ENCODE measurements at regions not wholly inside any gene's neighbourhood (a gene's known extent, or its start where the extent isn't known, plus 50 kb on each side); places are given as distances from the start of the nearest gene placed in this dataset.
"Not testable (repeated sequence)": the region's sequence is repeated elsewhere in the genome, so short reads cannot be mapped to it uniquely, and the experiment has no call there.

DNA sequence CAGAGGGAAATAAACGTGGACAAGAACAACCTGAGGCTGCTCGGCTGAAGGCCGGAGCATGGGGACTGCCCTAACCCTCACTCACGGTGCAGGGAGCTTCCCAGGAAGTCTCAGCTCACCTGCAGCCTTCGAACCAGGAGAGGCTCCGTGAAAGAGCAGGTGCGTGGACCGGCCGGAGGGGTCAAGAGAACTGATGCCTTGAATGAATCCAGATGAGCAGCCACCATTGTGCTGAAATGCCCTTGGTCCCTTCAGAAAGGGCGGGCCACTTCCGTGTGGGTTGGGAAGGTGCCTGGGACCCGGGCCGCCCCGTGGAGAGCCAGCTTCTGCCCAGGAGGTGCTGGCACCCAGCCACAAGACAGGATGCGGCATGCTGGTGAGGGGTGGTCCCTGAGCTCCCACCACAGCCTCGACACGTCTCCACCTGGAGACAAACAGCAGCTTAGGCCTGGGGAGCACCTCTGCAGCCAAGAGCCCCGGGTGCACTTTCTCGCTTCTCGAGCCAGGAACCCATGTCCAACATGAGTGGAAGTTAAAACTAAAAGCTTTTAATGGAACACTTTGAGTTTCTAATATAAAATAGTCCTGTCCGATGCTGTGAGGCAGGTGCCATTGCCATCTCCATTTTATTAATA is 83.5 kb downstream of the TTLL2 start:
- no peak for DNase-seq

DNA sequence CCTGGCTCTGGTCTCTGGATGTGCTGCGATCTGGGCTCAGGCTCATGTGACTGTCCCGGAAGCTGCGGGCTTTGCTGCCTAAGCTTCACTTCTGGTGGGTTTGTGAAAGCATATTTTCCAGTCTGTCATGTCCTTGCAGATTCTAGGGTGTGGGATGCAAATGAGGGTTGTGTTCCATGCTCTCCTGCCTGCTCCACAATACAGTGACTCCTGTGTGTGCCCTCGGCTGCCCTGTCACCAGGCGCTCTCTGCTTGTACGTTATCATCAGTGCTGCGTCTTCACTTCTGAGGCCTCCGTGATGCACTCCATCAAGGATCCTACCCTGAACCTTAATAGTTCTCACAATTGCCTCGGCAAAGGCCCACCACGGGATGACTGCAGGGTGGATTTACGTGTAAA is 84.2 kb downstream of the TTLL2 start:
- no peak for DNase-seq

DNA sequence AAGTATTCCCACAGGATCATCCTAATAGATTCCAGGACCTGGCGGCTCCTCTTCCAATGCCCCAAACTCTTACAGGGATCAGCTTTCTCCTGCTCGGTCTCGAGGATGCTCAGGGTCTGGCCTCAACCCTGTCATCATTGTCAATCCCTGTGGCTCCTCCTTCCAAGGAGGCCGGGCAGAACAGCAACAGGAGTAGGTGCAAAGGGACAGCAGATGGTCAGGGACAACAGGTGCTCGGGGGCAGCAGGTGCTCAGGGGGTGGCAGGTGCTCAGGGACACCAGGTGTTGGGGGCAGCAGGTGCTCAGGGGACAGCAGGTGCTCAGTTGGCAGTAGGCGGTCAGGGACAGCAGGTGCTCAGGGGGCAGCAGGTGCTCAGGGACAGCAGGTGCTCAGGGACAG is 84.8 kb downstream of the TTLL2 start:
- DNase-seq: no peak

DNA sequence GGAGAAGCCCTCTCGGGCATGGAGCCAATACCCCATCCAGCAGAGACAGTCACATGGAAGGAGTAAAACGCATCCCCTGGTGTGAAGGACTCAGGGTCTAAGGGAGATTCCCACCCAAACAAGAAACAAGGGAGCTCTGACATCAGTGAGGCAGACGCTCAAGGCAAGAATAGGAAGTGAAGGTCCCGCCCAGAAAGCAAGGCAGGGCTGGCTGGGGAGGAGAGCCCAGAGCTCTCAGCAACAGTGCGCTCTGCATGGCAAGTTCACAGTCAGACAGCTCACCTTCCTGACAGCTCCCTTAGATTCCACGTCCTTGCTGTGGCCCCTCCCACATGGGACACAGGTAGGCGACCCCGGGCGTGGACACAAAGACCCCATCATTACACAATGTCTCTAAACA is 85.6 kb downstream of the TTLL2 start:
- DNase-seq: no peak

DNA sequence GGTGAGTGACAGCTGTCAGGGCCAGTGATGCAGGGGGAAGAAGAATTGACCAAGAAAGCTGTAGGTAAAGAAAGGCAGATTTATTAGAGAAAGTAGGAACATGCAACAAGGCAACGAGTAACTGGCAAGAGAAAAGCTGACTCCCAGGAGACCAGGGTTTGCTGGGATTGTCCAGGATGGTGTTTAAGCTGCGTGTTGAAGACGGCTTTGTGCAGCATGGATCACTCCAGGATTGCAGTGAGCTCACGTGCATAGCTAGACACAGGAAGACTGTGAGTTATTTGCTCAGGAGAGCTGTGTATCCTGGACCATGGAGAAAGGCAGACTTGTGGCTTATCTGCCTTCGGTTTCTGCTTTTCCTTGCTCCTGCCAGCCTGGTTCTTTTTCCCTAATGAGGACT is 87.6 kb downstream of the TTLL2 start:
- DNase-seq: no peak

DNA sequence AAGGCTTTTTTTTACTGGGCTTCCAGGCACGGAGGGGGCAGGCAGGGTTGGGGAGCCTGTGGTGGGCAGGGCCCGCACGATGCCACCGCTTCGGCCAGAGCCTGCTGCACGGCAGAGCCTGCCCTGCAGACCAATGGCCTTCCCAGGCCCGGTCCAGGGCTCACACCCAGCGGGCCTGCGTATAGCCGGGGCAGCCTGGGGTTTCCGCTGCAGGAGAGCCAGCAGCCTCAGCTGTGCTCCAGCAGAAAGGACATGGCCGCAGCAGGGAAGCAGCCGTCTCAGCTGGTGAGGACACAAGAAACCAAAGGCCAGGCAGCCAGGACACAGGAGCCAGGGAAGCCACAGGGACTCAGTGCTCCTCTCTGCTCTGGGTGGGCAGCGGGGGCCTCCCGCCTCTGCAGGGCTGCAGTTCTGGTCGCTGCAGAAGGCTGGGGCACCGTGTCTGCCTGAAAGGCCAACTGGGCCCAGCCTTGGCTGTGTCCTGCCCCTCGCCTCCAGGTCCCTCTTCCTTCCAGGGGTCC is 90.6 kb downstream of the TTLL2 start:
- no peak for DNase-seq

DNA sequence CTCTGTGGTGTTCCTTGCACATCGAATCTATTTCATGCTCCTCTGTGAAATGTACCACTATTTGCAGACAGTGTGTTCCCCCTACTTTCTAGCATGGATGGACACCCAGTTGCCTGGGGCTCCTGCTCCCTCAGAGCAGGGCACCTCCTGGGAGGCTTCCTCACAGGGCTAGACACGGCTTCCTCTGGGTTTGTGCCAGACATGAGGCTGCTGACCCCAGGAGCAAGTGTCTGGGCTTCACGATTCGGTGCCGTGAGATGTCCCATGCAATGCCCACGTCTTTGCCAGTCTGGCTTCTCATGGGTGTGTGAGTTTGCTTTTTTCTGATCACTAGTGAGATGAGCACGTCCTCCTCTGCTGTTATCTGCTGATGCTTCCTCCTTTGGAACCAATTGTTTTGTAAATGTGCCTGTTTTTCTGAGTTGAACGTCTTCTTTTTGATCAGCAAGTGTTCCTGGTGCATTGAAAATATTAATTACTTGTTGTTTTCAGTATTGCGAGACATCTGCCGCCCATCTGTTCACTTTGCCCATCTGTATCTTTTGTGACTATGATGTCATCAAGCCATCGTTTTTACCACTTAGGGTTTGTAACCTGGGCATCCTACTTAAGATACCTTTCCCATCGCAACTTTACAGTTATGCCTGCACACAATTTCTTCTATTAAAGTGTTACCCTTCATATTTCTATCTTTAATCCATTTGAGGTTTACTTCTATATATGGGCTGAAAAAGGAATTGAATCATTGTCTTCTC is 92.0 kb downstream of the TTLL2 start:
- no peak for DNase-seq

DNA sequence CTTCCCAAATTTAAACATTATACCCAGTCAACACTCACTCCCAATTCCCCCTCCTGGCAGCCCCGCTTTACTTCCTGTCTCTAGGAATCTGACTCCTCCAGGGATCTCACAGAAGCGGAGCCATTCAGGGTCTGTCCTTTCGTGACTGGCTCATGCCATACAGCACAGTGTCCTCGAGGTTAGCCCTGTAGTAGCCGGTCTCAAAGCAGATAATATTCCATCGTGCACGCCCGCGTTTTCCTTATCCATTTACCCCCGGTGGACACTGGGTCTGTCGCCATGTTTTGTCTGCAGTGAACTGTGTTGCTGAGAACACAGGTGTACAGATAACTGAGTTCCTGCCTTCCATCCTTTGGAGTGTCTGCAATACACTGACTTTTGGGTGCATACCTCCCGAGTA is 95.3 kb downstream of the TTLL2 start:
- DNase-seq: no peak

DNA sequence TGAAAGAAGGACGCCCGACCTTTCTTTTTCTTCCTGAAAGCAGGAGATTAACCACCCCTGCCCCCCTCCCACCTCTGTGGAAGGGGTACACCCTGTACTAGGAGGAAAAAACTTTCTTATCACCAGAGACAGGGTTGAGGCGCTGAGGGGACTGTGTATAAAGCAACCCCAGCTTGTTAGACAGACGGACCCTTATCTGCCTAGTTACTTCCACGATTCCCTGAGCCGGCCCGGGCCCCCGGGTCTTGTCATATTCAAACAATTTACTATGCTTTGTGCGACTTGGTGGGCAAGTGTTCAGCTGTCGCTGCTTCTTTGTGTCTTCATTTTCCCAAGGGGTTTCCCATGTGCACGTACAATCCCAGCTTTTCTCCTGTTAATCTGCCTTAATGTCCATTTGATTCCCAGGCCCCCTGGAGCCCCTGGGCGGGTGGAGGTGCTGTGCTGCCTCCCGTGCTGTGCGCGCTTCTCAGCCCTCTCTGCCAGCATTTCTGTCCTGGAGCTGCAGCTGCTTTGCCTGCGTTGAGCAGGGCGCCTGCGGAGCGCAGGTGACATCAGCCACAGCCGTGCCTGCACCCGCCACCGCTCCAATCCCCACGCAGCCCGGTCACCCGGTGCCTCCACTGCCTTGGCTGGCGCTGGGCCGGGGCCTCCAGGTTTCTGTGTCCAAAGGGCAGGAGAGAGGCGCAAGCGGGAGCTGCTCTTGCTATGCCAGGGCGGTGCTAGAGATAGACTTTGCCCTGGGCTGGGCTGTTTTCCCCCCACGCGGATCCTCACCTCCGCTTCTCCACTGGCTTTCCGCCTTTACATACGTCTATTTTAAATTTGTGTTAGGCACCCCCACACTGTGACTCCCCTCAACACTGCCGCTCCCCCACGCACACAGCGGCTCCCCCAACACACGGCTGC is 96.2 kb downstream of the TTLL2 start:
- no peak for DNase-seq

DNA sequence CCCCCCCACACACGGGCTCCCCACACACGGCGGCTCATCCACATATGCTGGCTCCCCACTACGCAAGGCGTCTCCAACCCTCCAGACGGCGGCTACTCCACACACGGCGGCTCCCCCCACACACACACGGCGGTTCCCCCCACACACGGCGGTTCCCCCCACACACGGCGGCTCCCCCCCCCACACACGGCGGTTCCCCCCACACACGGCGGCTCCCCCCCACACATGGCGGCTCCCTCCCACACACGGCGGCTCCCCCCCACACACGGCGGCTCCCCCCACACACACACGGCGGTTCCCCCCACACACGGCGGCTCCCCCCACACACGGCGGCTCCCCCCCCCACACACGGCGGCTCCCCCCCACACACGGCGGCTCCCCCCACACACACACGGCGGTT is 97.1 kb downstream of the TTLL2 start:
- not testable (repeated sequence) for DNase-seq

DNA sequence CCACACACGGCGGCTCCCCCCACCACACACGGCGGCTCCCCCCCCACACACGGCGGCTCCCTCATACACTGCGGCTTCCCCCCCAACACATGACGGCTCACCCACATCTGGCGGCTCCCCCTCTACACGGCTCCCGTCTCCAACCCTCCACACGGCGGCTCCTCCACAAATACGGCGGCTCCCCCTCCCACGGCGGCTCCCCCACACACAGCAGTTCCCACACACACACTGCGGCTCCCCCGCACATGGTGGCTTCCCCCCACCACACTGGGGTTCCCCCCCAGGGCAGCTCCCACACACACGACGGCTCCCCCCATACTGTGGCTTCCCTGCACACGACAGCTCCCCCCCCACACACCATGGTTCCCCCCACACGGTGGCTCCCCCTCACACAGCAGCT is 98.0 kb downstream of the TTLL2 start:
- no peak for DNase-seq

DNA sequence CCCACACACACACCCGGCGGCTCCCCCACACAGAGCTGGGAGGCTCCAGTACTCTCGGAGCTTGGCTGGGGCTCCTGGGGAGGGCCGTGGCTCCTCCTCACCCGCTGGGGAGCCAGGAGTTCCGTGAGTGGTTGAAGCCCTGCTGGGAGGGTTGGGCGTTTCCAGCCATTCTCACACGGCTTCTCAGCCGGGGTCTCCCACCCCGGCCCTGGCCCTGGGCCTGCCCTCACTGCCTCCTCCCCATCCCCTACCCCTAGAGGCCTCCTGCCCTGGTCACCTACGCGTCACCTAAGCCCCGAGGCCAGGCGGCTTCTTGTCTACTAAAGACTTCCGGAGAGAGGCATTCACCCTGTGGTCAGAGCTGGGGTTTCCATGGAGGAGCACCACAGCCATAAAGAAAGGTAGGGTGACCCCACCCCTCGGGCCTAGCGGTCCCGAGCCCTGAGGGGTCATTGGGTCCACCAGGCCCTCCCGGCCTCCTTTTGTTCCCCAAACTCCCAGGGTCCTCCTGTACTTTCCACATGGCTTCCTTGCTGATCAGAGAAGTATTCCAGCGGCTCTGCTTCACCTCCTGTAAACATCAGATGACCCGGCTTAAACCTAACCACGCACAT is 99.3 kb downstream of the TTLL2 start:
- DNase-seq: no peak

DNA sequence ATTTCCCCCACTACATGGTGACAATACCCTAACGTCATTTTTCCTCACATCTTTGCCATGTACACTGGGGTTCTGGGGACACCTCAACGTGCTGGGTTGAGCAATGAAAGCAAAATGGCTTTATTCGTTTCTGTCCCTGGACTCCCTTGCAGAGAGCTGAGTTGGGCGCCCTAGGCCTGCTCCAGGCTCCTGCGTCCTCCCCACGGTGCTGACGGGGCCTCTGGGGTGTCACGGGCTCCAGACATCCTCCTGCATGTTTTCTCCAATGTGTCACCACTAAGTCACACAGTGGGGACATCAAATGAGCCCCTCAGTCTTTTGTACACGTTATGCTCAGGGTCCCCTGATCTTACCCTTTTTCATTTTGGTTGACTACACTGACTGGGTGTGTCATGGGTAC is 99.8 kb downstream of the TTLL2 start:
- DNase-seq: no peak

DNA sequence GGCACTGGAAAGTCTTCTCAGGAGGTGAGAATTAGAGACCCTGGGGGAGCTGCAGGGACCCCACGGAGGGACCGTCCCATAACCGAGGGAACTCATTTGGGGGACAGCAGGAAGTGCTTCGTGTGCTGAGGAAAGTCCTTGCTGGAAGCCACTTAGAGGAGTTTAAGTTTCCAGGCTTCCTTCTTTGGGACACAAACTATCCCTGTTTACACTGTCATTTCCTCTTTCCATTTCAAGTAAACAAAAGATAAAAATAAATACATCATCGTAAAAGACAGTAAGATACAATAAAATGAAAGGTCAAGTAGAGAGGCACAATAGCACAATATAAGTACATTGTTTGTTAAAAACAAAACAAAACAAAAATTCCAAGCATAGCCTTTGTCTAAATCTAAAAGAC is 101.2 kb downstream of the TTLL2 start:
- DNase-seq: no peak

DNA sequence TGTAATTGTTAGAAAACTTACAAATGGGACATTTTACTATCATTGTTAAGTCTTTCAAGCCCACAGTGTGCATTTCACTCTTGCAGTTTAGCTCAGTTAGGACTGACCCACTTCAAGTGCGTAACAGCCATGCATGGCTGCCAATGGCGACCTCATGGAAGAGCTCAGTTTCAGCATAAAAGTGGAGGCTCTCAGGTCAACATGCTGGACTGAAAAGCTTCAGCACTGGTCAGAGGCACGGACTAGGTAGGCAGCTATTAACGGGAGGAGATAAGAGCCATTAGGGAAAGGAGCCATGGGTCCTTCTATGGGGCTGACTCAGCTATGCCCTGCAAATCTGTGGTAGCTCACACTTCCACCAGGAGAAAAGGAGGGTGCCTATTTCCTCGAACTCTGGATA is 101.8 kb downstream of the TTLL2 start:
- DNase-seq: no peak

DNA sequence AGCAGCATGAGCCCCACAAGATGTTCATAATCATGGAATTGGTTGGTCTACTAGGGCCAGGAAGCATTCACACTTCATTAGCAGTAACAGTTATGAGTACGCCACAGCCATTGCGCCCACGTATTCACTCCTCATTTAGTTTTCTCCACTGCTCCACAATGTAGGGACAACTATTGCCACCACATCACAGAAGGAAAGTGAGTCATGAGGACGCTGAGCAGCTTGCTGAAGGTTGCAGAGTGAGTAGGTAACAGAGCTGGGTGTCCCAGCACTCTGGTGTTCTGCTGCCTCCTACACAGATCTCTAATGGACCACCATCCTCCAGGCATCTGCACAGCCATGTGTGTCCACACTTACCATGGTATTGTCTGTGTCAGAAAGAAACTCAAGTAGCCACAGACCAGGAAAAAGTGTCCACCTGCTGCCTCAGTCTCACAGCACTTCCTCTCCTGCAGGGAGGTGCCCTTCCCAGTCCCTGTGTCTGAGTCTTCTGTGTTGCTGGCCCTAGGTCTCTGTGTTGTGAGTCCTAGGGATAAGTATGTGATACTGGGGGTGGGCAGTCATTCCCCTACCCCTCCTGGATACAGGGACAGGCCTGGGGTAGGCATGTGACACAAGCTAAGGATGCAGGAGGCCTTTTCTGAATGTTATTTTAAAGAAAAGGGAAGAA is 103.9 kb downstream of the TTLL2 start:
- no peak for DNase-seq

DNA sequence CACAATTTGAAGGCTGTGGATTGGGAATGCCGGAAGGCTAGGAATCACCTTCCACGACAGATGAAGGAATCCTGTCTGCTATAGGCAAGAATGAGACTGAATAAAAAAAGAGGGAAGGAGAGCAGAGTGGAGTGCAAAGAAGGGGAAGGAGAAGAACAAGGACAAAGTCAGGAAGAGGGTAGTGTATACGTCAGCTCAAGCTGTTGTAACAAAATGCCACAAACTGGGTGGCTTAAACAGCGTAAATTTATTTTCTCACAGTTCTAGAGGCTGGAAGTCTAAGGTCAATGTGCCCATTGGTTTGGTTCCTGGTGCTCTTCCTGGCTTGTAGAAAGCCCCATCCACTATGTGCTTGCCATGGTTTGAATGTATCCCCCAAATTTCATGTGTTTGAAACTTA is 104.5 kb downstream of the TTLL2 start:
- no peak for DNase-seq

DNA sequence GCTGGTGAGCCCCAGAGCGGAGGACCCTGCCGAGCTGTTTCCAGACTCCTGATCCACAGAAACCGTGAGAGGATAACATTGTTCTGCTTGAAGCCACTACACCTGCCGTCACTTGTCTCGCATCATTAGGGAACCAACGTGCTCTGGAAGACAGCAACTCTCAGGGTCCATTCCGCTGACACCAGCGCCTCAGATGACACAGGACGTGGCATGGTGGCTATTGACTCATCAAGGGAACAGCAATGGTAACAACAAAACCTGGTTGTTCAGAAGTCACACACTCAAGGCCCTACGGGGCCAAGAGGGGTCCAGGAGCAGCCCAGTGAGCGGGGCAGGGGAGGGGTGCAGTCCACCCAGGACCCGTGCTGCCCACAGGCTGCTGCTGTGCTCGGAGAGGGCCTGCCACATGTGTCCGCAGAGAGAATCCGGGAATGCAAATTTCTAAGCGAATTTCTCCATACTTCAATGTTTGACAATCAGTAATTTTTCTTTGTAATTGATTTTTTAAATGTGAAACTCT is 110.4 kb downstream of the TTLL2 start:
- DNase-seq: no peak

DNA sequence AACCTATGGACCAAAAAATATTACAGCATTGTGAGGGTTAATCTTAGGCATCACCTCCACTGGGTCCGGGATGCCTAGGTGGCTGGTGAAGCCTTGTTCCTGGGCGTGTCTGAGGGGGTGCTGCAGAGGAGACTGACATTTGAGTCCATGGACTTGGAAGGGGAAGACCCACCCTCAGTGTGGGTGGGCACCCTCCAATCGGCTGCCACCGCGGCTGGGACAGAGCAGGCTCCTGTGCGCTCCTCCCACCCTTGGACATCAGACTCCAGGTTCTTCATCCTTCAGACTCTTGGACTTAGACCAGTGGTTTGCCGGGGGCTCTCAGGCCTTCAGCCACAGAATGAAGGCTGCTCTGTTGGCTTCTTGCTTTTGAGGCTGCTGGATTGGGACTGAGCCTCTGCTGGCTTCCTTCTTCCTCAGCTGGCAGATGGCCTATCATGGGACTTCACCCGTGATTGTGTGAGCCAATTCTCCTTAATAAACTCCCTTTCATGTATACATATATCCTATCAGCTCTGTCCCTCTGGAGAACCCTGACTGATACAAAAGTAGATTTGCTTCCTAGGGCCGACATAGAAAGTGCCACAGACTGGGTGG is 113.1 kb downstream of the TTLL2 start:
- no peak for DNase-seq

DNA sequence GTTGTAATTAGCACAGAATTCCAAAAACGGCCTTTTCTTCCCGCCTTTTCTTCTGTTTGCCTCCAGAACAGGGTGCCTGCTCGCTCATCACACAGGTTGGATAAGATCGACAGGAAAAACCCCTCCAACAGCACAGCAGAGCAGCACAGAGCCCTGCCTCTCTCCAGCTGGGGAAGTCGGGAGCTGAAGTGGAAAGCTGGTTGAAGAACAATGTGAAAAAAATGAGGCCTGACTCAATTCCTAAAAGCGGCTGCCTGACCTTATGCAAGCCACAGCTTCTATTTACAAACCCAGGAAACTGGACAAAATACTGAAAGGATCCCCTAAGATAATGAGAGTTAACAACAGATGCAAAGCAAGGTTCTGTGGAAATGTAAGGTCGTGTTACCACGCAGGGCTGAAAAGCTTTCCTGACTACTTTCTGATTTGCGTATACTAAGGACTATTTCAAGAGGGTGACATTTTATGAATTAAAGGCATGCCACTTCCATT is 116.9 kb downstream of the TTLL2 start:
- DNase-seq: no peak

DNA sequence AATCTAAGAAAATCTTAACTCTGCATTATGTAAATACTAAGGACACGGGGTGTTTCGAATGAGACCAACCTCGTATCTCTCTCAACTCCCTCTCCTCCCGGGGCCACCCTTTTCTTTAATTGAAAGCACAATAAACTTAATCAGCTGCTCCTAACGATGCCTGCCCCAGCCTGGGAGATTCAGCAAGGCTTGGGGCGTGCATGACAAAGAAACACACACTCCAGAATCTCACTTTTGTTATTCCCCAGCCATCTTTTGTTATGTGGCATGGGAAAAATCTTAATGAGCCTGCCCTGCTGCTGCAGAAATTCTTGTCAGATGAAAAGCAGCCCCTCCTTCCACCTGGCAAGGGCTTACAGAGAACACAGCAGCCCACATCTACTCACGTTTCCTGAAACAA is 117.4 kb downstream of the TTLL2 start:
- no peak for DNase-seq
